ENCODE measurements at regions not wholly inside any gene's neighbourhood (a gene's known extent, or its start where the extent isn't known, plus 50 kb on each side); places are given as distances from the start of the nearest gene placed in this dataset.

- TF ChIP-seq ARNT (IDR thresholded peaks at IDR 0.05) (no peak), SP1 (IDR thresholded peaks at IDR 0.05) (no peak), L3MBTL2 (conservative IDR thresholded peaks at IDR 0.05) (no peak), HDGF (IDR thresholded peaks at IDR 0.05; ENCODE audit: borderline replicate concordance) (no peak), TARDBP (IDR thresholded peaks at IDR 0.05) (no peak), FOXM1 (IDR thresholded peaks at IDR 0.05; ENCODE audit: borderline replicate concordance) (no peak), ZNF384 (IDR thresholded peaks at IDR 0.05) (no peak), ELF4 (IDR thresholded peaks at IDR 0.05) (no peak), BHLHE40 (IDR thresholded peaks at IDR 0.05; ENCODE audit: borderline replicate concordance) (no peak), FOXK2 (IDR thresholded peaks at IDR 0.05) (no peak), FOXA1 (IDR thresholded peaks at IDR 0.05) (no peak)
- TF ChIP-seq, protein P1, sequence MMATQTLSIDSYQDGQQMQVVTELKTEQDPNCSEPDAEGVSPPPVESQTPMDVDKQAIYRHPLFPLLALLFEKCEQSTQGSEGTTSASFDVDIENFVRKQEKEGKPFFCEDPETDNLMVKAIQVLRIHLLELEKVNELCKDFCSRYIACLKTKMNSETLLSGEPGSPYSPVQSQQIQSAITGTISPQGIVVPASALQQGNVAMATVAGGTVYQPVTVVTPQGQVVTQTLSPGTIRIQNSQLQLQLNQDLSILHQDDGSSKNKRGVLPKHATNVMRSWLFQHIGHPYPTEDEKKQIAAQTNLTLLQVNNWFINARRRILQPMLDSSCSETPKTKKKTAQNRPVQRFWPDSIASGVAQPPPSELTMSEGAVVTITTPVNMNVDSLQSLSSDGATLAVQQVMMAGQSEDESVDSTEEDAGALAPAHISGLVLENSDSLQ (IDR thresholded peaks at IDR 0.05) = no peak
These were observed 353.8 kb upstream of the HAND2 start for GRCh38 chr4:173883821-173884220.

Measured in HEK293T (cell line).